ENCODE measurements at regions not wholly inside any gene's neighbourhood (a gene's known extent, or its start where the extent isn't known, plus 50 kb on each side); places are given as distances from the start of the nearest gene placed in this dataset.

DNA sequence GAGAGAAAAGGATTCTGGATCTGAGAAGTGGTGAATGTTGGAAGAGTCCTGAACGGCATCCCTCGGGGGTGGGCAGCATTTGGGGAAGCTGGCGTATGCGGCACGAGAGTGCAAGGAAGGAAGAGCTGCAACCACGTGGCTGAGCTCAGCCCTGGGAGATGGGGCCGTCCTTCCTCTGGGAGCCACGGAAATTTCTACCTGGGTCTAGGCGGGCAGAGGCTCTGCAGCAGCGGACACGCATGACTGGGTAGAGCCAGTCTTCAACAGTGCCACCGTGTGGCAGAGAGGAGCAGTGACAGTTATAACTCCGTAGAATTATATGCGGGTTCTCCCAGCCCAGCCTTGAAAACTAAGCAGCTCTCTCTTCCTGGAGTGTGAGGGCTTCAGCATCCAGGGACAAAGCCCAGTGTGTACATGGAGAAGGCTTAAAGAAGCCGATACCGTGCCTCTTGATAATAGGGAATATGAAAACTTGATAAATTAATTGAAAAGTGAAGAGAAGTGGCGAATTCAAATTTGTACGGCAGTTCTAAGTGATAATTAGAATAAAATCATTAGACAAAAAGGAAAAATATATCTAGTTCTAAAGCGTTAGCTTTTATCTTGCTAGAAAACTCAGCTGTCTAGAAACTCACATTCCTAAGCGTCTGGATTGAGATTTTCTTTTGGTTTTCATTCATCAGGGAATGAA, 82.9 kb upstream of the STXBP6 start:
- TF ChIP-seq, protein P1, sequence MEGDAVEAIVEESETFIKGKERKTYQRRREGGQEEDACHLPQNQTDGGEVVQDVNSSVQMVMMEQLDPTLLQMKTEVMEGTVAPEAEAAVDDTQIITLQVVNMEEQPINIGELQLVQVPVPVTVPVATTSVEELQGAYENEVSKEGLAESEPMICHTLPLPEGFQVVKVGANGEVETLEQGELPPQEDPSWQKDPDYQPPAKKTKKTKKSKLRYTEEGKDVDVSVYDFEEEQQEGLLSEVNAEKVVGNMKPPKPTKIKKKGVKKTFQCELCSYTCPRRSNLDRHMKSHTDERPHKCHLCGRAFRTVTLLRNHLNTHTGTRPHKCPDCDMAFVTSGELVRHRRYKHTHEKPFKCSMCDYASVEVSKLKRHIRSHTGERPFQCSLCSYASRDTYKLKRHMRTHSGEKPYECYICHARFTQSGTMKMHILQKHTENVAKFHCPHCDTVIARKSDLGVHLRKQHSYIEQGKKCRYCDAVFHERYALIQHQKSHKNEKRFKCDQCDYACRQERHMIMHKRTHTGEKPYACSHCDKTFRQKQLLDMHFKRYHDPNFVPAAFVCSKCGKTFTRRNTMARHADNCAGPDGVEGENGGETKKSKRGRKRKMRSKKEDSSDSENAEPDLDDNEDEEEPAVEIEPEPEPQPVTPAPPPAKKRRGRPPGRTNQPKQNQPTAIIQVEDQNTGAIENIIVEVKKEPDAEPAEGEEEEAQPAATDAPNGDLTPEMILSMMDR (IDR thresholded peaks at IDR 0.05), result peak in 2 of 3 donors; percentile 17 to 61
- TF ChIP-seq POLR2A (IDR thresholded peaks at IDR 0.05), result no peak

All from lower leg skin (tissue), 3 donors.